Activated CD4-positive, alpha-beta memory T cell treated with anti-CD3 and anti-CD28 coated beads for 36 hours (primary cell): ENCODE measurements at regions not wholly inside any gene's neighbourhood (a gene's known extent, or its start where the extent isn't known, plus 50 kb on each side); places are given as distances from the start of the nearest gene placed in this dataset.

ENCODE experiments used
- CTCF ChIA-PET: fragments of 350-600 bp; sonication (Branson Sonifier 250); formaldehyde crosslinking; loops from one replicate; lab custom pipeline; 2021; ENCODE audit warnings: antibody characterized with exemption, inconsistent platforms; lab: Charles Lee
- POLR2A ChIA-PET: fragments of 350-600 bp; sonication (Branson Sonifier 250); formaldehyde crosslinking; loops from one replicate; lab custom pipeline; 2021; ENCODE audit warnings: antibody characterized with exemption; lab: Charles Lee
- DNase-seq: peaks from one replicate; pipeline ENCODE4 v3.0.0-alpha.2; 2020
- H3K27ac Mint-ChIP-seq: one replicate; pipeline ENCODE4 v1.8.0; 2021; ENCODE audit warnings: mixed read lengths
- H3K27me3 Mint-ChIP-seq: one replicate; pipeline ENCODE4 v1.8.0; 2021; ENCODE audit warnings: mixed read lengths
- H3K36me3 Mint-ChIP-seq: one replicate; pipeline ENCODE4 v1.8.0; 2021; ENCODE audit warnings: mixed read lengths
- H3K4me1 Mint-ChIP-seq: one replicate; pipeline ENCODE4 v1.8.0; 2021; ENCODE audit warnings: low read depth, mixed read lengths
- H3K4me3 Mint-ChIP-seq: one replicate; pipeline ENCODE4 v1.8.0; 2021; ENCODE audit warnings: mild to moderate bottlenecking, mixed read lengths
- H3K9me3 Mint-ChIP-seq: one replicate; pipeline ENCODE4 v1.8.0; 2021; ENCODE audit warnings: mixed read lengths
- intact Hi-C: fragments of 100-400 bp; cut with micrococcal nuclease; formaldehyde crosslinking; loops from one replicate; pipeline ENCODE4 v1.15.1; 2023

GRCh38 chr5:3694819-3695218 is 99.2 kb downstream of the IRX1 start:
- CTCF ChIA-PET = no interaction called here

GRCh38 chr5:3695818-3696217 is 100.2 kb downstream of the IRX1 start:
- intact Hi-C loops = no loop called here
- POLR2A ChIA-PET = no interaction called here
- DNase-seq = no peak
- H3K4me1 Mint-ChIP-seq = no peaks in the 10 kb centered on the region
- CTCF ChIA-PET = no interaction called here
- peaks cover 2% of the 10 kb centered on the region for H3K9me3 Mint-ChIP-seq
- H3K4me3 Mint-ChIP-seq = no peak overlapping the region
- no peaks in the 10 kb centered on the region for H3K27me3 Mint-ChIP-seq
- H3K27ac Mint-ChIP-seq = no peak overlapping the region
- H3K36me3 Mint-ChIP-seq = no peaks in the 10 kb centered on the region

More at GRCh38 chr5:3694819-3695218, 99.2 kb downstream of the IRX1 start:
- Mint-ChIP-seq H3K4me1 (no peaks in the 10 kb centered on the region), H3K4me3 (no peak overlapping the region), H3K36me3 (no peaks in the 10 kb centered on the region), H3K9me3 (peaks cover 2% of the 10 kb centered on the region), H3K27me3 (no peaks in the 10 kb centered on the region), H3K27ac (no peak overlapping the region)
- POLR2A ChIA-PET = no interaction called here
- DNase-seq = no peak
- intact Hi-C loops = no loop called here

- H3K4me1 Mint-ChIP-seq = no peaks in the 10 kb centered on the region
- H3K4me3 Mint-ChIP-seq = no peak overlapping the region
- no peak for DNase-seq
- peaks cover 2% of the 10 kb centered on the region for H3K9me3 Mint-ChIP-seq
- no peaks in the 10 kb centered on the region for H3K27me3 Mint-ChIP-seq
- no peaks in the 10 kb centered on the region for H3K36me3 Mint-ChIP-seq
- POLR2A ChIA-PET = no interaction called here
- CTCF ChIA-PET = no interaction called here
- intact Hi-C loops = no loop called here
- H3K27ac Mint-ChIP-seq = no peak overlapping the region
Measured at GRCh38 chr5:3698412-3698811, 102.8 kb downstream of the IRX1 start.

- intact Hi-C loops = no loop called here
- no peak overlapping the region for H3K27ac Mint-ChIP-seq
- no peaks in the 10 kb centered on the region for H3K4me1 Mint-ChIP-seq
- H3K9me3 Mint-ChIP-seq = peaks cover 2% of the 10 kb centered on the region
- POLR2A ChIA-PET = no interaction called here
- CTCF ChIA-PET = no interaction called here
- DNase-seq = no peak
- H3K27me3 Mint-ChIP-seq = no peaks in the 10 kb centered on the region
- H3K36me3 Mint-ChIP-seq = no peaks in the 10 kb centered on the region
- no peak overlapping the region for H3K4me3 Mint-ChIP-seq
Measured at GRCh38 chr5:3701694-3702093, 106.1 kb downstream of the IRX1 start.

- ChIA-PET POLR2A (no interaction called here), CTCF (no interaction called here)
- intact Hi-C loops = no loop called here
- no peaks in the 10 kb centered on the region for H3K27me3 Mint-ChIP-seq
- DNase-seq = no peak
- H3K27ac Mint-ChIP-seq = no peak overlapping the region
- no peaks in the 10 kb centered on the region for H3K36me3 Mint-ChIP-seq
- H3K4me3 Mint-ChIP-seq = no peak overlapping the region
- no peaks in the 10 kb centered on the region for H3K4me1 Mint-ChIP-seq
- peaks cover 2% of the 10 kb centered on the region for H3K9me3 Mint-ChIP-seq
Measured at GRCh38 chr5:3704661-3705060, 109.0 kb downstream of the IRX1 start.

- DNase-seq = no peak
- POLR2A ChIA-PET = no interaction called here
- Mint-ChIP-seq H3K36me3 (no peaks in the 10 kb centered on the region), H3K9me3 (peaks cover 2% of the 10 kb centered on the region), H3K4me3 (no peak overlapping the region), H3K4me1 (no peaks in the 10 kb centered on the region), H3K27me3 (no peaks in the 10 kb centered on the region), H3K27ac (no peak overlapping the region)
- CTCF ChIA-PET = no interaction called here
- intact Hi-C loops = no loop called here
Measured at GRCh38 chr5:3709068-3709716, 113.6 kb downstream of the IRX1 start.

- no peak for DNase-seq
- Mint-ChIP-seq H3K27ac (no peak overlapping the region), H3K4me1 (no peaks in the 10 kb centered on the region), H3K36me3 (no peaks in the 10 kb centered on the region), H3K9me3 (peaks cover 2% of the 10 kb centered on the region), H3K27me3 (no peaks in the 10 kb centered on the region), H3K4me3 (no peak overlapping the region)
- intact Hi-C loops = no loop called here
- POLR2A ChIA-PET = no interaction called here
- CTCF ChIA-PET = no interaction called here
Measured at GRCh38 chr5:3709717-3710348, 114.2 kb downstream of the IRX1 start.

- Mint-ChIP-seq H3K4me1 (no peaks in the 10 kb centered on the region), H3K4me3 (no peak overlapping the region), H3K27ac (no peak overlapping the region), H3K27me3 (no peaks in the 10 kb centered on the region), H3K9me3 (peaks cover 6% of the 10 kb centered on the region), H3K36me3 (no peaks in the 10 kb centered on the region)
- CTCF ChIA-PET = no interaction called here
- DNase-seq = no peak
- intact Hi-C loops = no loop called here
- POLR2A ChIA-PET = no interaction called here
Measured at GRCh38 chr5:3715062-3715461, 119.4 kb downstream of the IRX1 start.

- no peak overlapping the region for H3K27ac Mint-ChIP-seq
- CTCF ChIA-PET = no interaction called here
- no peaks in the 10 kb centered on the region for H3K9me3 Mint-ChIP-seq
- H3K36me3 Mint-ChIP-seq = no peaks in the 10 kb centered on the region
- intact Hi-C loops = no loop called here
- no peak overlapping the region for H3K4me3 Mint-ChIP-seq
- no peaks in the 10 kb centered on the region for H3K4me1 Mint-ChIP-seq
- DNase-seq = no peak
- no peaks in the 10 kb centered on the region for H3K27me3 Mint-ChIP-seq
- POLR2A ChIA-PET = no interaction called here
Measured at GRCh38 chr5:3729631-3730030, 134.0 kb downstream of the IRX1 start.

GRCh38 chr5:3734632-3735031 is 139.0 kb downstream of the IRX1 start:
- no peaks in the 10 kb centered on the region for H3K36me3 Mint-ChIP-seq
- DNase-seq = no peak
- ChIA-PET CTCF (no interaction called here), POLR2A (no interaction called here)
- H3K27me3 Mint-ChIP-seq = no peaks in the 10 kb centered on the region
- H3K4me3 Mint-ChIP-seq = no peak overlapping the region
- intact Hi-C loops = no loop called here
- no peaks in the 10 kb centered on the region for H3K4me1 Mint-ChIP-seq
- H3K27ac Mint-ChIP-seq = no peak overlapping the region
- peaks cover 2% of the 10 kb centered on the region for H3K9me3 Mint-ChIP-seq

GRCh38 chr5:3736466-3736865 is 140.8 kb downstream of the IRX1 start:
- ChIA-PET CTCF (no interaction called here), POLR2A (no interaction called here)
- no peak overlapping the region for H3K27ac Mint-ChIP-seq
- H3K36me3 Mint-ChIP-seq = no peaks in the 10 kb centered on the region
- no peak for DNase-seq
- no peak overlapping the region for H3K4me3 Mint-ChIP-seq
- H3K9me3 Mint-ChIP-seq = peaks cover 2% of the 10 kb centered on the region
- intact Hi-C loops = no loop called here
- no peaks in the 10 kb centered on the region for H3K27me3 Mint-ChIP-seq
- H3K4me1 Mint-ChIP-seq = no peaks in the 10 kb centered on the region

GRCh38 chr5:3736926-3737325 is 141.3 kb downstream of the IRX1 start:
- intact Hi-C loops = no loop called here
- Mint-ChIP-seq H3K9me3 (peaks cover 2% of the 10 kb centered on the region), H3K4me1 (no peaks in the 10 kb centered on the region), H3K27ac (no peak overlapping the region), H3K27me3 (no peaks in the 10 kb centered on the region), H3K4me3 (no peak overlapping the region), H3K36me3 (no peaks in the 10 kb centered on the region)
- ChIA-PET POLR2A (no interaction called here), CTCF (no interaction called here)
- no peak for DNase-seq

GRCh38 chr5:3738919-3739318 is 143.3 kb downstream of the IRX1 start:
- ChIA-PET CTCF (no interaction called here), POLR2A (no interaction called here)
- Mint-ChIP-seq H3K9me3 (peaks cover 2% of the 10 kb centered on the region), H3K4me3 (no peak overlapping the region), H3K27me3 (no peaks in the 10 kb centered on the region), H3K4me1 (no peaks in the 10 kb centered on the region), H3K27ac (no peak overlapping the region), H3K36me3 (no peaks in the 10 kb centered on the region)
- intact Hi-C loops = no loop called here
- no peak for DNase-seq
